ENCODE measurements at regions not wholly inside any gene's neighbourhood (a gene's known extent, or its start where the extent isn't known, plus 50 kb on each side); places are given as distances from the start of the nearest gene placed in this dataset.

GRCh38 chr2:188878716-188879115 is 95.5 kb upstream of the COL3A1 start:
- no peak for TF ChIP-seq TEAD4 (IDR thresholded peaks at IDR 0.05; ENCODE audit: borderline replicate concordance, insufficient read depth)
- no peak for TF ChIP-seq POLR2AphosphoS5 (IDR thresholded peaks at IDR 0.05; ENCODE audit: low read depth, low read length)
- no peak for TF ChIP-seq CHD2 (IDR thresholded peaks at IDR 0.05; ENCODE audit: low read length, partially characterized antibody)
- TF ChIP-seq RAD21 (IDR thresholded peaks at IDR 0.05; ENCODE audit: low read length) = no peak
- no peak for TF ChIP-seq GABPA (IDR thresholded peaks at IDR 0.05; ENCODE audit: low read depth)
- TF ChIP-seq CTCF (IDR thresholded peaks at IDR 0.05) = no peak
- no peak for TF ChIP-seq FOXJ3 (CRISPR knock-in tag; IDR thresholded peaks at IDR 0.05)
- TF ChIP-seq TAF1 (IDR thresholded peaks at IDR 0.05; ENCODE audit: borderline replicate concordance, low read depth, low read length) = no peak
- no peak for TF ChIP-seq SIN3A (IDR thresholded peaks at IDR 0.05; ENCODE audit: borderline replicate concordance, low read depth, low read length)
- no peak for TF ChIP-seq RXRA (IDR thresholded peaks at IDR 0.05; ENCODE audit: borderline replicate concordance, low read depth)
- no peak for TF ChIP-seq RFX5 (IDR thresholded peaks at IDR 0.05; ENCODE audit: low read length)
- no peak for TF ChIP-seq FOSL2 (IDR thresholded peaks at IDR 0.05; ENCODE audit: borderline replicate concordance, low read depth)
- no peak for TF ChIP-seq IRF3 (IDR thresholded peaks at IDR 0.05; ENCODE audit: low read depth, low read length)
- TF ChIP-seq NFIC (IDR thresholded peaks at IDR 0.05; ENCODE audit: borderline replicate concordance) = no peak
- H3K36me3 ChIP-seq (replicated peaks in 1 of 2; ENCODE audit: control insufficient read depth in 1 of 2, insufficient read depth in 2 of 2, low read length in 1 of 2) = no peaks in the 10 kb centered on the region
- CTCF ChIA-PET = interaction anchor here (0.9 kb wide), 1 partner anchor 13 kb away, joined by 4 read pairs; no protein-coding TSS in a partner anchor
- H3K9me2 ChIP-seq = no peaks in the 10 kb centered on the region
- DNase-seq = no peak
- no peaks in the 10 kb centered on the region for H3K4me1 ChIP-seq (ENCODE audit: control insufficient read depth in 1 of 2, insufficient read depth in 2 of 2, low read depth in 1 of 2, low read length in 1 of 2)
- POLR2A ChIA-PET = interaction anchor here (0.6 kb wide), 1 partner anchor 9 kb away, joined by 3 read pairs; no protein-coding TSS in a partner anchor
- H3K79me2 ChIP-seq (ENCODE audit: insufficient read depth) = no peaks in the 10 kb centered on the region
- H3K9ac ChIP-seq = no peak overlapping the region
- H3K4me2 ChIP-seq = no peak overlapping the region
- no peak overlapping the region for H2AFZ ChIP-seq (ENCODE audit: low read depth)
- no peak overlapping the region for H3K4me3 ChIP-seq (ENCODE audit: low read depth in 2 of 2, low read length in 1 of 2)
- H3F3A ChIP-seq (replicated peaks; ENCODE audit: insufficient read depth) = no peaks in the 10 kb centered on the region
- H3K27me3 ChIP-seq (ENCODE audit: insufficient read depth) = no peaks in the 10 kb centered on the region
- no peak overlapping the region for H3K27ac ChIP-seq (ENCODE audit: low read depth in 2 of 2, low read length in 1 of 2)
- no peaks in the 10 kb centered on the region for H3K9me3 ChIP-seq
- H4K20me1 ChIP-seq (ENCODE audit: insufficient read depth) = no peaks in the 10 kb centered on the region

GRCh38 chr2:188880740-188881139 is 93.4 kb upstream of the COL3A1 start:
- POLR2A ChIA-PET = no interaction called here
- no peaks in the 10 kb centered on the region for H3K27me3 ChIP-seq (ENCODE audit: insufficient read depth)
- no peak overlapping the region for H2AFZ ChIP-seq (ENCODE audit: low read depth)

More at GRCh38 chr2:188880740-188881139, 93.4 kb upstream of the COL3A1 start:
- Histone ChIP-seq H3K4me1 (ENCODE audit: control insufficient read depth in 1 of 2, insufficient read depth in 2 of 2, low read depth in 1 of 2, low read length in 1 of 2) (no peaks in the 10 kb centered on the region), H3K27ac (ENCODE audit: low read depth in 2 of 2, low read length in 1 of 2) (no peak overlapping the region), H3K9me2 (no peaks in the 10 kb centered on the region), H3K9ac (no peak overlapping the region), H3F3A (replicated peaks; ENCODE audit: insufficient read depth) (no peaks in the 10 kb centered on the region), H3K36me3 (replicated peaks in 1 of 2; ENCODE audit: control insufficient read depth in 1 of 2, insufficient read depth in 2 of 2, low read length in 1 of 2) (no peaks in the 10 kb centered on the region), H3K79me2 (ENCODE audit: insufficient read depth) (no peaks in the 10 kb centered on the region), H3K4me2 (no peak overlapping the region), H3K9me3 (no peaks in the 10 kb centered on the region), H4K20me1 (ENCODE audit: insufficient read depth) (no peaks in the 10 kb centered on the region), H3K4me3 (ENCODE audit: low read depth in 2 of 2, low read length in 1 of 2) (no peak overlapping the region)
- CTCF ChIA-PET = no interaction called here
- no peak for DNase-seq
- no peak for TF ChIP-seq MAX (IDR thresholded peaks at IDR 0.05; ENCODE audit: low read depth)
- no peak for TF ChIP-seq NRF1 (IDR thresholded peaks at IDR 0.05; ENCODE audit: low read depth, low read length)
- TF ChIP-seq TEAD4 (IDR thresholded peaks at IDR 0.05; ENCODE audit: borderline replicate concordance, insufficient read depth) = no peak
- TF ChIP-seq RCOR1 (IDR thresholded peaks at IDR 0.05; ENCODE audit: low read length) = no peak
- TF ChIP-seq POLR2AphosphoS5 (IDR thresholded peaks at IDR 0.05; ENCODE audit: low read depth, low read length) = no peak
- TF ChIP-seq GABPA (IDR thresholded peaks at IDR 0.05; ENCODE audit: low read depth) = no peak
- no peak for TF ChIP-seq JUND (IDR thresholded peaks at IDR 0.05)
- no peak for TF ChIP-seq NFIC (IDR thresholded peaks at IDR 0.05; ENCODE audit: borderline replicate concordance)
- TF ChIP-seq EP300 (IDR thresholded peaks at IDR 0.05; ENCODE audit: borderline replicate concordance in 1 of 2, low read depth in 1 of 2, low read length in 1 of 2) = no peak
- no peak for TF ChIP-seq SMC3 (IDR thresholded peaks at IDR 0.05; ENCODE audit: low read depth, low read length)
- no peak for TF ChIP-seq YY1 (IDR thresholded peaks at IDR 0.05; ENCODE audit: low read depth)
- no peak for TF ChIP-seq TCF12 (IDR thresholded peaks at IDR 0.05)

Measured in SK-N-SH (cell line).